T1000 (cell line): ENCODE measurements at regions not wholly inside any gene's neighbourhood (a gene's known extent, or its start where the extent isn't known, plus 50 kb on each side); places are given as distances from the start of the nearest gene placed in this dataset.
"Not testable (repeated sequence)": the region's sequence is repeated elsewhere in the genome, so short reads cannot be mapped to it uniquely, and the experiment has no call there.

Source experiments
- DNase-seq: peaks from one replicate; lab custom pipeline; 2025; ENCODE audit warnings: mixed read lengths; lab: John Stamatoyannopoulos, UW

- DNase-seq: no peak
Observed at GRCh38 chr5:100017520-100018262, 517.5 kb upstream of the FAM174A start.

GRCh38 chr5:100013305-100013704 lies 521.9 kb upstream of the FAM174A start:
- DNase-seq: not testable (repeated sequence)

- DNase-seq: not testable (repeated sequence)
Observed at GRCh38 chr5:100011160-100011559, 524.0 kb upstream of the FAM174A start.

- DNase-seq: no peak
Observed at GRCh38 chr5:100004969-100005368, 530.2 kb upstream of the FAM174A start.

GRCh38 chr5:99998319-99998718 lies 536.9 kb upstream of the FAM174A start:
- no peak for DNase-seq

GRCh38 chr5:99995407-99995806 lies 539.8 kb upstream of the FAM174A start:
- no peak for DNase-seq

GRCh38 chr5:99973779-99974178 lies 561.4 kb upstream of the FAM174A start:
- no peak for DNase-seq

GRCh38 chr5:99955962-99956361 lies 579.2 kb upstream of the FAM174A start:
- DNase-seq: no peak

GRCh38 chr5:99955006-99955405 lies 580.2 kb upstream of the FAM174A start:
- DNase-seq: no peak

- no peak for DNase-seq
Observed at GRCh38 chr5:99949969-99950524, 585.1 kb upstream of the FAM174A start.

GRCh38 chr5:99949361-99949760 lies 585.8 kb upstream of the FAM174A start:
- no peak for DNase-seq

- no peak for DNase-seq
Observed at GRCh38 chr5:99948850-99949249, 586.3 kb upstream of the FAM174A start.

GRCh38 chr5:99945478-99946442 lies 589.4 kb upstream of the FAM174A start:
- DNase-seq: no peak

GRCh38 chr5:99940540-99940939 lies 594.6 kb upstream of the FAM174A start:
- no peak for DNase-seq

- no peak for DNase-seq
Observed at GRCh38 chr5:99936911-99937310, 598.3 kb upstream of the FAM174A start.

- DNase-seq: no peak
Observed at GRCh38 chr5:99929806-99930135, 605.4 kb upstream of the FAM174A start.

- no peak for DNase-seq
Observed at GRCh38 chr5:99929067-99929805, 605.9 kb upstream of the FAM174A start.

GRCh38 chr5:99928490-99928889 lies 606.7 kb upstream of the FAM174A start:
- DNase-seq: no peak

- DNase-seq: no peak
Observed at GRCh38 chr5:99926463-99926862, 608.7 kb upstream of the FAM174A start.

GRCh38 chr5:99922386-99922785 lies 612.8 kb upstream of the FAM174A start:
- DNase-seq: no peak

- no peak for DNase-seq
Observed at GRCh38 chr5:99911971-99912370, 623.2 kb upstream of the FAM174A start.

- no peak for DNase-seq
Observed at GRCh38 chr5:99906776-99907175, 628.4 kb upstream of the FAM174A start.
